ENCODE measurements at regions not wholly inside any gene's neighbourhood (a gene's known extent, or its start where the extent isn't known, plus 50 kb on each side); places are given as distances from the start of the nearest gene placed in this dataset.

GRCh38 chr6:128827675-128828464 is 55.1 kb upstream of the LAMA2 start:
- ATAC-seq (no peak), DNase-seq (no peak)
- Mint-ChIP-seq H3K36me3 (ENCODE audit: insufficient read depth) (no peaks in the 10 kb centered on the region), H3K9me3 (no peaks in the 10 kb centered on the region), H3K4me3 (no peak overlapping the region), H3K27me3 (ENCODE audit: low read depth) (no peaks in the 10 kb centered on the region), H3K4me1 (ENCODE audit: low read depth) (no peaks in the 10 kb centered on the region)

- H3K36me3 Mint-ChIP-seq (ENCODE audit: insufficient read depth): no peaks in the 10 kb centered on the region
- H3K27me3 Mint-ChIP-seq (ENCODE audit: low read depth): peaks cover 2% of the 10 kb centered on the region
- no peaks in the 10 kb centered on the region for H3K9me3 Mint-ChIP-seq
- DNase-seq: no peak
- ATAC-seq: no peak
- H3K4me1 Mint-ChIP-seq (ENCODE audit: low read depth): no peaks in the 10 kb centered on the region
- no peak overlapping the region for H3K4me3 Mint-ChIP-seq
Measured at GRCh38 chr6:128826606-128827005, 56.3 kb upstream of the LAMA2 start.

GRCh38 chr6:128822271-128822670 is 60.7 kb upstream of the LAMA2 start:
- no peaks in the 10 kb centered on the region for H3K9me3 Mint-ChIP-seq
- DNase-seq (no peak), ATAC-seq (no peak)
- no peaks in the 10 kb centered on the region for H3K36me3 Mint-ChIP-seq (ENCODE audit: insufficient read depth)
- H3K4me3 Mint-ChIP-seq: no peak overlapping the region
- H3K27me3 Mint-ChIP-seq (ENCODE audit: low read depth): peaks cover 8% of the 10 kb centered on the region
- no peaks in the 10 kb centered on the region for H3K4me1 Mint-ChIP-seq (ENCODE audit: low read depth)

GRCh38 chr6:128821116-128821515 is 61.8 kb upstream of the LAMA2 start:
- H3K4me3 Mint-ChIP-seq: no peak overlapping the region
- H3K36me3 Mint-ChIP-seq (ENCODE audit: insufficient read depth): no peaks in the 10 kb centered on the region
- no peaks in the 10 kb centered on the region for H3K4me1 Mint-ChIP-seq (ENCODE audit: low read depth)
- peaks cover 13% of the 10 kb centered on the region for H3K27me3 Mint-ChIP-seq (ENCODE audit: low read depth)
- no peaks in the 10 kb centered on the region for H3K9me3 Mint-ChIP-seq
- ATAC-seq: no peak
- no peak for DNase-seq

- Mint-ChIP-seq H3K9me3 (no peaks in the 10 kb centered on the region), H3K27me3 (ENCODE audit: low read depth) (peaks cover 3% of the 10 kb centered on the region), H3K36me3 (ENCODE audit: insufficient read depth) (no peaks in the 10 kb centered on the region), H3K4me3 (no peak overlapping the region), H3K4me1 (ENCODE audit: low read depth) (no peaks in the 10 kb centered on the region)
- ATAC-seq: no peak
- DNase-seq: no peak
Measured at GRCh38 chr6:128808856-128809255, 74.1 kb upstream of the LAMA2 start.

DNA sequence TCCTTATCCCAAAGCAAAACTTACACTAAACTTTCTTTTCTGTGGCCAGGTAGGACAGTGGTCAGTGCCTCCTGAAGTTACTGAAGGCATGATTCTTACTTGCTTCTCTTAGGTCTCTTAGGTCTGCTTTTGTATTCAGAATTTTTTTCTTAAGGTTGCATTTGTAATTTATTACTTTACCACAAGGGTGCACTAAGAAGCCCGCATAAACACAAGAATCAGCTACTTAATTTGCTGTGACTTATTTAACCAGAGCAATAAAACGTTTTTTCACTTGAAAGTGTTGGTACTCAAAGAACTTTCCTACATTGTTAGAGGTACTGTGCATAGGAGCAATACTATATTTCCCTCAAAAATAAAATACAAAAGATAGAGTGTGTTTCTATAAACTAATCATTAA is 75.4 kb upstream of the LAMA2 start:
- no peaks in the 10 kb centered on the region for H3K27me3 Mint-ChIP-seq (ENCODE audit: low read depth)
- no peaks in the 10 kb centered on the region for H3K4me1 Mint-ChIP-seq (ENCODE audit: low read depth)
- DNase-seq (no peak), ATAC-seq (no peak)
- H3K4me3 Mint-ChIP-seq: no peak overlapping the region
- no peaks in the 10 kb centered on the region for H3K9me3 Mint-ChIP-seq
- no peaks in the 10 kb centered on the region for H3K36me3 Mint-ChIP-seq (ENCODE audit: insufficient read depth)

DNA sequence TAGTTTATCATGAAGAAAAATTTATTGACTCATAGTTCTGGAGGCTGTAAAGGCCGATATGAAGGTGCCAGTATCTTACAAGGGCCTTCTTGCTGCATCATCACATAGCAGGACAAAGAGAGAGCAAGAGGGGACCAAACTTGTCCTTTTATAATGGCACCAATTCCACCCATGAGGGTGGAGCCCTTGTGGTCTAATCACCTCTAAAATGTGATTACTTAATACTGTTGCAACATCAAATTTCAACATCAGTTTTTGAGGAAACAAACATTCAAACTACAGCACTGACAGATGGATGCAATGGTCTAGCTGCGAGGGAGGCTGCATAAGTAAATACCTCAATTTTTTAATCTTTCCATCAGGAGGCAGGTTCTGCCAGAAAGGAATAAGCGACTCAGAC is 76.7 kb upstream of the LAMA2 start:
- no peaks in the 10 kb centered on the region for H3K36me3 Mint-ChIP-seq (ENCODE audit: insufficient read depth)
- H3K9me3 Mint-ChIP-seq: peaks cover 5% of the 10 kb centered on the region
- ATAC-seq (no peak), DNase-seq (no peak)
- no peaks in the 10 kb centered on the region for H3K27me3 Mint-ChIP-seq (ENCODE audit: low read depth)
- no peak overlapping the region for H3K4me3 Mint-ChIP-seq
- H3K4me1 Mint-ChIP-seq (ENCODE audit: low read depth): no peaks in the 10 kb centered on the region

GRCh38 chr6:128803911-128804310 is 79.0 kb upstream of the LAMA2 start:
- Mint-ChIP-seq H3K36me3 (ENCODE audit: insufficient read depth) (no peaks in the 10 kb centered on the region), H3K9me3 (peaks cover 5% of the 10 kb centered on the region), H3K4me1 (ENCODE audit: low read depth) (no peaks in the 10 kb centered on the region), H3K27me3 (ENCODE audit: low read depth) (no peaks in the 10 kb centered on the region), H3K4me3 (no peak overlapping the region)
- ATAC-seq (no peak), DNase-seq (no peak)

DNA sequence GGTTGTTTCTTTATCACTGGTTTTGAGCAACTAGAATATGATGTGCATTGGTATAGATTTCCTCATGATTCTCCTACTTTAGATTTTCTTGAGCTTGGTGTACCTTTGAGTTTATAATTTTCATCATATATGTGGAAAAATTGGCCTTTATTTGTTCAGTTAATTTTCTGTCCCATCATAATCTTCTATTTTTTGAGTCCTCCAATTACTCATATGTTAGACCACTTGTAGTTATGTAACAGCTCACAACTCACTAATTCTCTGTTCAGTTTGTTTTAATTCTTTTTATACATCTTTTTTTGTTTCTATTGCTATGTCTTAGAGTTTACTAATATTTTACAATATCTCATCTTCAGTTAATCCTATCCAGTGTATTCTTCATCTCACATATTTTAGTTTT is 81.3 kb upstream of the LAMA2 start:
- no peaks in the 10 kb centered on the region for H3K27me3 Mint-ChIP-seq (ENCODE audit: low read depth)
- ATAC-seq (no peak), DNase-seq (no peak)
- peaks cover 5% of the 10 kb centered on the region for H3K9me3 Mint-ChIP-seq
- no peaks in the 10 kb centered on the region for H3K4me1 Mint-ChIP-seq (ENCODE audit: low read depth)
- H3K36me3 Mint-ChIP-seq (ENCODE audit: insufficient read depth): no peaks in the 10 kb centered on the region
- no peak overlapping the region for H3K4me3 Mint-ChIP-seq

DNA sequence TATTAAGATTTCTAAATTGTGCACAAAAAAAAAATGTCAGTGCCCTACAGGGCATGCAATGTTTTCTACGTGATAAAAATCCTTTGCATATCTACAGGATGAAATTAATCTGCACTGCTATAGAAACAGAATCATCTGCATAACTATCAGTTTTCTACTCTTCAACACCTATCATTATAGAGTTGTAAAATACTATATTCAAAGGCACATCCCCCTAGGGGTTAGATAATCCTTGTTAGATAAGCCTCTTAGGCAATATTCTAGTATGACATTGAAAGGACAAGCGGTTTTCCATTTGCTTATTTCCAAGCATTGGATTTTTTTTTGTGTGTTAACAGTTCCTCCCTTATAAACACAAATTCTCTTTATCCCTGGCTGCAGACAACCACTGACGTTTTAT is 98.7 kb upstream of the LAMA2 start:
- DNase-seq (no peak), ATAC-seq (no peak)
- Mint-ChIP-seq H3K4me1 (ENCODE audit: low read depth) (no peaks in the 10 kb centered on the region), H3K4me3 (no peak overlapping the region), H3K9me3 (peaks cover 4% of the 10 kb centered on the region), H3K36me3 (ENCODE audit: insufficient read depth) (no peaks in the 10 kb centered on the region), H3K27me3 (ENCODE audit: low read depth) (peaks cover 7% of the 10 kb centered on the region)

DNA sequence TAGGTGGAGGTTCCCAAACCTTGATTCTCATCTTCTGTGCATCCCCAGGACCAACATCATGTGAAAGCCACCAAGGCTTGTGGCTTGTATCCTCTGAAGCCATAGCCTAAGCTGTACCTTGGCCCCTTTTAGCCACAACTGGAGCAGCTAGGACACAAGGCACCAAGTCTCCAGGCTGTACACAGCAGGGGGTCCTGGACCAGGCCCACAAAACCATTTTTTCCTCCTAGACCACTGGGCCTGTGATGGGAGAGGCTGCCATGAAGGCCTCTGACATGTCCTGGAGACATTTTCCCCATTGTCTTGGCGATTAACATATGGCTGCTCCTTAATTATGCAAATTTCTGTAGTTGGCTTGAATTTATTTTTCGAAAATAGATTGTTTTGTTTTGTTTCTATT is 114.8 kb upstream of the LAMA2 start:
- ATAC-seq: no peak
- no peak overlapping the region for H3K4me3 Mint-ChIP-seq

DNA sequence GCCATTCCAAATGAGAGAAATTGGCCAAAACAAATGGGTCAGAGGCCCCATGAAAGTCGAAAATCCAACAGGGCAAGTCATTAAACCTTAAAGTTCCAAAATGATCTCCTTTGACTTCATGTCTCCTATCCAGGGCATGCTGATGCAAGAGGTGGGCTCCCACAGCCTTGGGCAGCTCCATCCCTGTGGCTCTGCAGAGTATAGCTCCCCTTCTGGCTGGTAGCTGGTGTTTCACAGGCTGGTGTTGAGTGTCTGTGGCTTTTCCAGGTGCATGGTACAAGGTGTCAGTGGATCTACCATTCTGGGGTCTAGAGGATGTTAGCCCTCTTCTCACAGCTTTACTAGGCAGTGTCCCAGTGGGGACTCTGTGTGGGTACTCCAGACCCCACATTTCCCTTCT is 115.2 kb upstream of the LAMA2 start:
- DNase-seq: no peak
- Mint-ChIP-seq H3K27me3 (ENCODE audit: low read depth) (peaks cover 2% of the 10 kb centered on the region), H3K4me3 (no peak overlapping the region), H3K4me1 (ENCODE audit: low read depth) (no peaks in the 10 kb centered on the region), H3K9me3 (peaks cover 2% of the 10 kb centered on the region), H3K36me3 (ENCODE audit: insufficient read depth) (no peaks in the 10 kb centered on the region)
- no peak for ATAC-seq

More for the DNA sequence above, 114.8 kb upstream of the LAMA2 start:
- peaks cover 5% of the 10 kb centered on the region for H3K9me3 Mint-ChIP-seq
- DNase-seq: no peak
- H3K27me3 Mint-ChIP-seq (ENCODE audit: low read depth): no peaks in the 10 kb centered on the region
- H3K36me3 Mint-ChIP-seq (ENCODE audit: insufficient read depth): no peaks in the 10 kb centered on the region
- no peaks in the 10 kb centered on the region for H3K4me1 Mint-ChIP-seq (ENCODE audit: low read depth)

- no peaks in the 10 kb centered on the region for H3K36me3 Mint-ChIP-seq (ENCODE audit: insufficient read depth)
- no peaks in the 10 kb centered on the region for H3K9me3 Mint-ChIP-seq
- DNase-seq (no peak), ATAC-seq (no peak)
- peaks cover 2% of the 10 kb centered on the region for H3K27me3 Mint-ChIP-seq (ENCODE audit: low read depth)
- H3K4me1 Mint-ChIP-seq (ENCODE audit: low read depth): no peaks in the 10 kb centered on the region
- no peak overlapping the region for H3K4me3 Mint-ChIP-seq
Measured at GRCh38 chr6:128767150-128767549, 115.8 kb upstream of the LAMA2 start.

GRCh38 chr6:128763599-128764300 is 119.2 kb upstream of the LAMA2 start:
- no peak for ATAC-seq
- Mint-ChIP-seq H3K4me1 (ENCODE audit: low read depth) (no peaks in the 10 kb centered on the region), H3K4me3 (no peak overlapping the region), H3K36me3 (ENCODE audit: insufficient read depth) (no peaks in the 10 kb centered on the region), H3K27me3 (ENCODE audit: low read depth) (peaks cover 11% of the 10 kb centered on the region), H3K9me3 (no peaks in the 10 kb centered on the region)
- no peak for DNase-seq

- ATAC-seq (no peak), DNase-seq (no peak)
- Mint-ChIP-seq H3K36me3 (ENCODE audit: insufficient read depth) (no peaks in the 10 kb centered on the region), H3K9me3 (no peaks in the 10 kb centered on the region), H3K27me3 (ENCODE audit: low read depth) (peaks cover 15% of the 10 kb centered on the region), H3K4me3 (no peak overlapping the region), H3K4me1 (ENCODE audit: low read depth) (no peaks in the 10 kb centered on the region)
Measured at GRCh38 chr6:128759901-128760300, 123.0 kb upstream of the LAMA2 start.

Measured in activated T-cell treated with anti-CD3 and anti-CD28 coated beads, Interleukin-2, amount 50 U/mL, for 4 hours (primary cell).